ENCODE measurements at regions not wholly inside any gene's neighbourhood (a gene's known extent, or its start where the extent isn't known, plus 50 kb on each side); places are given as distances from the start of the nearest gene placed in this dataset.

DNA sequence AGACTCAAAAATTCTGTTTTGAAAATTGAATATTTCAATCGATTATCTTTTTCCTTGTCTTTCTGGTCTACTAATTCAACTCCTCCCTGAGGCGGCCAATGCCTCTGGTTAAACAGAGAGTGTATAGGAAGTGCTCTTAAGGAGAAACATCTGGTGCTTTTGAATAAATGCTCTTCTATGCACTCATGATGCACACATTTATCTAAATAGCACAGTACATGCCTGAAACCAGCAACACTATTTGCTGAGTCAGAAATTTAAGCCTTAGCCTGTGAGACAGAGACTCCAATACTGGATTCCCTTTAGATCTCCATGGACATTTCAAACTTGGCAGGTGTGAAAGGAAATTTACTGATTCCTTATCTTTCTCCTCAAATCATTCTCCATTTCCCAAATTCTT is 118.6 kb downstream of the SLIT2 start:
- H2AFZ ChIP-seq (ENCODE audit: low read length) = no peak overlapping the region
- ChIA-PET POLR2A (no interaction called here), CTCF (ENCODE audit: unreplicated experiment) (no interaction called here)
- TF ChIP-seq, protein P1, sequence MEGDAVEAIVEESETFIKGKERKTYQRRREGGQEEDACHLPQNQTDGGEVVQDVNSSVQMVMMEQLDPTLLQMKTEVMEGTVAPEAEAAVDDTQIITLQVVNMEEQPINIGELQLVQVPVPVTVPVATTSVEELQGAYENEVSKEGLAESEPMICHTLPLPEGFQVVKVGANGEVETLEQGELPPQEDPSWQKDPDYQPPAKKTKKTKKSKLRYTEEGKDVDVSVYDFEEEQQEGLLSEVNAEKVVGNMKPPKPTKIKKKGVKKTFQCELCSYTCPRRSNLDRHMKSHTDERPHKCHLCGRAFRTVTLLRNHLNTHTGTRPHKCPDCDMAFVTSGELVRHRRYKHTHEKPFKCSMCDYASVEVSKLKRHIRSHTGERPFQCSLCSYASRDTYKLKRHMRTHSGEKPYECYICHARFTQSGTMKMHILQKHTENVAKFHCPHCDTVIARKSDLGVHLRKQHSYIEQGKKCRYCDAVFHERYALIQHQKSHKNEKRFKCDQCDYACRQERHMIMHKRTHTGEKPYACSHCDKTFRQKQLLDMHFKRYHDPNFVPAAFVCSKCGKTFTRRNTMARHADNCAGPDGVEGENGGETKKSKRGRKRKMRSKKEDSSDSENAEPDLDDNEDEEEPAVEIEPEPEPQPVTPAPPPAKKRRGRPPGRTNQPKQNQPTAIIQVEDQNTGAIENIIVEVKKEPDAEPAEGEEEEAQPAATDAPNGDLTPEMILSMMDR (conservative IDR thresholded peaks at IDR 0.05; ENCODE audit: low read length) = no peak
- TF ChIP-seq EZH2phosphoT487 (IDR thresholded peaks at IDR 0.05; ENCODE audit: borderline replicate concordance, low read depth, low read length) = no peak
- no peak overlapping the region for H3K27ac ChIP-seq (ENCODE audit: low read depth, low read length, poor library complexity, severe bottlenecking)
- no peaks in the 10 kb centered on the region for H3K36me3 ChIP-seq (ENCODE audit: insufficient read depth, low read length)
- no TSS peak for BruUV-seq (replicated peaks)
- intact Hi-C loops (cut with micrococcal nuclease; ENCODE audit: unreplicated experiment) = no loop called here
- no peaks in the 10 kb centered on the region for H3K9me3 ChIP-seq (ENCODE audit: low read length)
- no peaks in the 10 kb centered on the region for H3K9me2 ChIP-seq (ENCODE audit: insufficient read depth, low read length)
- no peaks in the 10 kb centered on the region for H3K4me1 ChIP-seq (ENCODE audit: insufficient read depth, low read length, poor library complexity, severe bottlenecking)
- H4K20me1 ChIP-seq (ENCODE audit: insufficient read depth, low read length) = no peaks in the 10 kb centered on the region
- H3K79me2 ChIP-seq (ENCODE audit: insufficient read depth, low read depth, low read length) = no peaks in the 10 kb centered on the region
- no peak for DNase-seq (ENCODE audit: low spot score)
- no peak overlapping the region for H3K4me3 ChIP-seq (ENCODE audit: low read depth, low read length, poor library complexity, severe bottlenecking)
- no peak overlapping the region for H3K4me2 ChIP-seq (ENCODE audit: low read length)

DNA sequence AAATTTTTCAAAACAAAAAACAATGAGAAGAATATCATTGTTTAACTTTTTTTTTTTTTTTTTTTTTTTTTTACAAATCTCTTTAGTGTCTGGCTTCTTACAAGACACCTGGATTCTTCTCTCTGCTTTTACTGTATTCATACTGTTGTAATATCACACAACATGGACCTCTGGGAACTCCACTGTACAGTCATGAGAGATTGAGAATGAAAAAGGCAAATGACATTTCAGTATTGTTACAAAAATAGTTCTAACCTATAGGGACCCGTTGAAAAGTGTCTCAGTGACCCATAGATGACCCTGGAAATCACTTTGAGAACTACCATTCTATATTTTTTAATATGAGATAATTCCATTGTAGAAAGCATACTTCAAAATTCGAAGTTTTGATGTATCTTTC is 124.4 kb downstream of the SLIT2 start:
- ChIA-PET CTCF (ENCODE audit: unreplicated experiment) (no interaction called here), POLR2A (interaction anchor here (0.6 to 0.7 kb wide), 2 partner anchors 16 to 1404 kb away, joined by 3 to 4 read pairs; no protein-coding TSS in a partner anchor)
- TF ChIP-seq, protein P1 (conservative IDR thresholded peaks at IDR 0.05; ENCODE audit: low read length) = no peak
- TF ChIP-seq EZH2phosphoT487 (IDR thresholded peaks at IDR 0.05; ENCODE audit: borderline replicate concordance, low read depth, low read length) = no peak
- no peak overlapping the region for H3K27ac ChIP-seq (ENCODE audit: low read depth, low read length, poor library complexity, severe bottlenecking)
- no peak overlapping the region for H3K4me2 ChIP-seq (ENCODE audit: low read length)
- intact Hi-C loops (cut with micrococcal nuclease; ENCODE audit: unreplicated experiment) = no loop called here
- H3K9me2 ChIP-seq (ENCODE audit: insufficient read depth, low read length) = no peaks in the 10 kb centered on the region
- no peaks in the 10 kb centered on the region for H3K79me2 ChIP-seq (ENCODE audit: insufficient read depth, low read depth, low read length)
- no TSS peak for BruUV-seq (replicated peaks)
- H3K36me3 ChIP-seq (ENCODE audit: insufficient read depth, low read length) = no peaks in the 10 kb centered on the region
- H3K4me1 ChIP-seq (ENCODE audit: insufficient read depth, low read length, poor library complexity, severe bottlenecking) = no peaks in the 10 kb centered on the region
- no peak for DNase-seq (ENCODE audit: low spot score)
- no peak overlapping the region for H3K4me3 ChIP-seq (ENCODE audit: low read depth, low read length, poor library complexity, severe bottlenecking)
- no peaks in the 10 kb centered on the region for H4K20me1 ChIP-seq (ENCODE audit: insufficient read depth, low read length)
- no peaks in the 10 kb centered on the region for H3K9me3 ChIP-seq (ENCODE audit: low read length)
- no peak overlapping the region for H2AFZ ChIP-seq (ENCODE audit: low read length)

DNA sequence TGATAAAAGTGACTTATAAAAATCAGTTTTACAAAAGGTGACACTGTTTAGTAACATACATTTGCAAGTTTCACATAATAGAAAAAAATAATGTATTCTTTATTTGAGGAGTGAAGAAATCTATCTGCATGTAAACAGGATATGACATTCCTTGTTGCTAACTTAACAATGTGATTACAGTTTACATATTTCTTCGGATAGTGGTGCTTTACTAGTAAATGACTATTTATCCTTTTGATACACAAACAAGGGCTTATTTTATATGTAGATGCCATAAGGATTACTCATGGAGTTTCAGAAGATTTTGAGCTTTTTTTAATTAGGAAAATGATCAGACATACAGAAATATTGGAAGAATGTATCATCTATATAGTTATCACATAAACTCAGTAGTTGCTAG is 126.5 kb downstream of the SLIT2 start:
- no peak for TF ChIP-seq EZH2phosphoT487 (IDR thresholded peaks at IDR 0.05; ENCODE audit: borderline replicate concordance, low read depth, low read length)
- TF ChIP-seq, protein P1 (conservative IDR thresholded peaks at IDR 0.05; ENCODE audit: low read length) = no peak
- no peaks in the 10 kb centered on the region for H3K9me3 ChIP-seq (ENCODE audit: low read length)
- no peaks in the 10 kb centered on the region for H4K20me1 ChIP-seq (ENCODE audit: insufficient read depth, low read length)
- no peak overlapping the region for H3K4me3 ChIP-seq (ENCODE audit: low read depth, low read length, poor library complexity, severe bottlenecking)
- intact Hi-C loops (cut with micrococcal nuclease; ENCODE audit: unreplicated experiment) = no loop called here
- no peak overlapping the region for H3K4me2 ChIP-seq (ENCODE audit: low read length)
- H3K9me2 ChIP-seq (ENCODE audit: insufficient read depth, low read length) = no peaks in the 10 kb centered on the region
- no peaks in the 10 kb centered on the region for H3K79me2 ChIP-seq (ENCODE audit: insufficient read depth, low read depth, low read length)
- no peak overlapping the region for H3K27ac ChIP-seq (ENCODE audit: low read depth, low read length, poor library complexity, severe bottlenecking)
- ChIA-PET CTCF (ENCODE audit: unreplicated experiment) (no interaction called here), POLR2A (no interaction called here)
- no TSS peak for BruUV-seq (replicated peaks)
- no peaks in the 10 kb centered on the region for H3K4me1 ChIP-seq (ENCODE audit: insufficient read depth, low read length, poor library complexity, severe bottlenecking)
- no peak for DNase-seq (ENCODE audit: low spot score)
- no peak overlapping the region for H2AFZ ChIP-seq (ENCODE audit: low read length)
- no peaks in the 10 kb centered on the region for H3K36me3 ChIP-seq (ENCODE audit: insufficient read depth, low read length)

All from OCI-LY7 (cell line).